ENCODE measurements at regions not wholly inside any gene's neighbourhood (a gene's known extent, or its start where the extent isn't known, plus 50 kb on each side); places are given as distances from the start of the nearest gene placed in this dataset.

DNA sequence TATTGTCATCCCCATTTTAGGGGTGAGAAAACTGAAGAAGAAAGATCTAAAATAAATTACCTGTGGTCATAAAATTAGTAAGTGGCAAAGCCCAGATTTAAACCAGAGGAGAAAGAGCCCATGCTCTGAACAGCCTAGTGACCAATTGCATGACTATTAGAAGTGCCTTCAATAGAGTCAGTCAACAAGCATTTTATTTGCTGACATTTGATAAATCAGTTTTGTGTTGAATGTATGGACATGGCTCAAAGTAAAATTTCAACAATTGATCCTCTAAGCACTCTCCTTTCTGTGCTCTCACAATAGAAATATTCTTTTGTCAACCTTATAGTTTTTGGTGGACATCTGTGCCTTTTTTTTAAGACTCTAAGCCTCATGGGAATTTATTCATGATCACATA lies 572.9 kb upstream of the SOX9 start:
- H3K27me3 ChIP-seq (replicated peaks; ENCODE audit: insufficient read depth, low read depth, low read length, poor library complexity) = no peaks in the 10 kb centered on the region
- no peak overlapping the region for H3K4me3 ChIP-seq (ENCODE audit: low read depth, low read length, poor library complexity, severe bottlenecking)
- H3K36me3 ChIP-seq (ENCODE audit: insufficient read depth, low read length, poor library complexity, severe bottlenecking) = no peaks in the 10 kb centered on the region
- no peak overlapping the region for H3K27ac ChIP-seq (ENCODE audit: low read depth, low read length, poor library complexity, severe bottlenecking)
- BruUV-seq (replicated peaks) = no TSS peak
- TF ChIP-seq EZH2 (IDR thresholded peaks at IDR 0.05; ENCODE audit: borderline replicate concordance, low read depth, low read length, poor library complexity, severe bottlenecking) = no peak
- TF ChIP-seq CTCF (conservative IDR thresholded peaks at IDR 0.05; ENCODE audit: low read depth, low read length) = no peak
- CTCF ChIA-PET = no interaction called here
- H3K4me1 ChIP-seq (ENCODE audit: insufficient read depth, low read length, poor library complexity, severe bottlenecking) = no peaks in the 10 kb centered on the region
- POLR2A ChIA-PET (ENCODE audit: low non-redundant PET) = no interaction called here
- H3K9me3 ChIP-seq (ENCODE audit: low read depth, low read length, poor library complexity, severe bottlenecking) = no peaks in the 10 kb centered on the region
- intact Hi-C loops (cut with micrococcal nuclease; ENCODE audit: unreplicated experiment) = no loop called here
- DNase-seq (ENCODE audit: low spot score) = no peak

- DNase-seq (ENCODE audit: low spot score) = no peak
- no peak for TF ChIP-seq CTCF (conservative IDR thresholded peaks at IDR 0.05; ENCODE audit: low read depth, low read length)
- no peak for TF ChIP-seq EZH2 (IDR thresholded peaks at IDR 0.05; ENCODE audit: borderline replicate concordance, low read depth, low read length, poor library complexity, severe bottlenecking)
- intact Hi-C loops (cut with micrococcal nuclease; ENCODE audit: unreplicated experiment) = no loop called here
- H3K27me3 ChIP-seq (replicated peaks; ENCODE audit: insufficient read depth, low read depth, low read length, poor library complexity) = no peaks in the 10 kb centered on the region
- BruUV-seq (replicated peaks) = no TSS peak
- H3K4me3 ChIP-seq (ENCODE audit: low read depth, low read length, poor library complexity, severe bottlenecking) = no peak overlapping the region
- ChIA-PET POLR2A (ENCODE audit: low non-redundant PET) (no interaction called here), CTCF (no interaction called here)
- no peaks in the 10 kb centered on the region for H3K9me3 ChIP-seq (ENCODE audit: low read depth, low read length, poor library complexity, severe bottlenecking)
- no peaks in the 10 kb centered on the region for H3K4me1 ChIP-seq (ENCODE audit: insufficient read depth, low read length, poor library complexity, severe bottlenecking)
- no peaks in the 10 kb centered on the region for H3K36me3 ChIP-seq (ENCODE audit: insufficient read depth, low read length, poor library complexity, severe bottlenecking)
- no peak overlapping the region for H3K27ac ChIP-seq (ENCODE audit: low read depth, low read length, poor library complexity, severe bottlenecking)
Observed at GRCh38 chr17:71548540-71549190, 572.2 kb upstream of the SOX9 start.

- H3K4me1 ChIP-seq (ENCODE audit: insufficient read depth, low read length, poor library complexity, severe bottlenecking) = no peaks in the 10 kb centered on the region
- DNase-seq (ENCODE audit: low spot score) = no peak
- no peaks in the 10 kb centered on the region for H3K36me3 ChIP-seq (ENCODE audit: insufficient read depth, low read length, poor library complexity, severe bottlenecking)
- TF ChIP-seq CTCF (conservative IDR thresholded peaks at IDR 0.05; ENCODE audit: low read depth, low read length) = no peak
- no peak for TF ChIP-seq EZH2 (IDR thresholded peaks at IDR 0.05; ENCODE audit: borderline replicate concordance, low read depth, low read length, poor library complexity, severe bottlenecking)
- POLR2A ChIA-PET (ENCODE audit: low non-redundant PET) = no interaction called here
- BruUV-seq (replicated peaks) = no TSS peak
- no peak overlapping the region for H3K27ac ChIP-seq (ENCODE audit: low read depth, low read length, poor library complexity, severe bottlenecking)
- CTCF ChIA-PET = no interaction called here
- H3K9me3 ChIP-seq (ENCODE audit: low read depth, low read length, poor library complexity, severe bottlenecking) = no peaks in the 10 kb centered on the region
- no peak overlapping the region for H3K4me3 ChIP-seq (ENCODE audit: low read depth, low read length, poor library complexity, severe bottlenecking)
- H3K27me3 ChIP-seq (replicated peaks; ENCODE audit: insufficient read depth, low read depth, low read length, poor library complexity) = no peaks in the 10 kb centered on the region
- intact Hi-C loops (cut with micrococcal nuclease; ENCODE audit: unreplicated experiment) = no loop called here
Observed at GRCh38 chr17:71550675-71551074, 570.1 kb upstream of the SOX9 start.
